Peyer's patch (tissue), 4 donors: ENCODE measurements at regions not wholly inside any gene's neighbourhood (a gene's known extent, or its start where the extent isn't known, plus 50 kb on each side); places are given as distances from the start of the nearest gene placed in this dataset.

ENCODE experiments used
- POLR2A ChIP-seq, 2 donors: fragments of 450-650 bp; IDR thresholded peaks; one replicate each; pipeline ENCODE4 v1.5.1; 2017; ENCODE audit warnings: antibody characterized with exemption in 2 of 2, mild to moderate bottlenecking in 2 of 2, moderate library complexity in 2 of 2
- TF ChIP-seq, protein P1 (sequence below), 6 experiments: fragments of 450-650 bp in 4 of 6; fragments of 200-600 bp in 2 of 6; sonication (generic) in 1 of 6; IDR thresholded peaks; one replicate each; pipeline ENCODE4 v1.5.1; 2017 to 2019; ENCODE audit warnings: antibody characterized with exemption in 6 of 6, mild to moderate bottlenecking in 3 of 6, moderate library complexity in 1 of 6

- TF ChIP-seq, protein P1, sequence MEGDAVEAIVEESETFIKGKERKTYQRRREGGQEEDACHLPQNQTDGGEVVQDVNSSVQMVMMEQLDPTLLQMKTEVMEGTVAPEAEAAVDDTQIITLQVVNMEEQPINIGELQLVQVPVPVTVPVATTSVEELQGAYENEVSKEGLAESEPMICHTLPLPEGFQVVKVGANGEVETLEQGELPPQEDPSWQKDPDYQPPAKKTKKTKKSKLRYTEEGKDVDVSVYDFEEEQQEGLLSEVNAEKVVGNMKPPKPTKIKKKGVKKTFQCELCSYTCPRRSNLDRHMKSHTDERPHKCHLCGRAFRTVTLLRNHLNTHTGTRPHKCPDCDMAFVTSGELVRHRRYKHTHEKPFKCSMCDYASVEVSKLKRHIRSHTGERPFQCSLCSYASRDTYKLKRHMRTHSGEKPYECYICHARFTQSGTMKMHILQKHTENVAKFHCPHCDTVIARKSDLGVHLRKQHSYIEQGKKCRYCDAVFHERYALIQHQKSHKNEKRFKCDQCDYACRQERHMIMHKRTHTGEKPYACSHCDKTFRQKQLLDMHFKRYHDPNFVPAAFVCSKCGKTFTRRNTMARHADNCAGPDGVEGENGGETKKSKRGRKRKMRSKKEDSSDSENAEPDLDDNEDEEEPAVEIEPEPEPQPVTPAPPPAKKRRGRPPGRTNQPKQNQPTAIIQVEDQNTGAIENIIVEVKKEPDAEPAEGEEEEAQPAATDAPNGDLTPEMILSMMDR (IDR thresholded peaks at IDR 0.05), result no peak
- no peak for TF ChIP-seq POLR2A (IDR thresholded peaks at IDR 0.05)
These were observed 277.9 kb upstream of the MSX2 start for GRCh38 chr5:174446446-174446845.
